GM19455 (cell line): ENCODE measurements at regions not wholly inside any gene's neighbourhood (a gene's known extent, or its start where the extent isn't known, plus 50 kb on each side); places are given as distances from the start of the nearest gene placed in this dataset.

ENCODE experiments used
- ATAC-seq: cut with Tn5 transposase; IDR thresholded peaks from one replicate; pipeline ENCODE4 v1.9.1; 2021; ENCODE audit not compliant: unreplicated experiment

DNA sequence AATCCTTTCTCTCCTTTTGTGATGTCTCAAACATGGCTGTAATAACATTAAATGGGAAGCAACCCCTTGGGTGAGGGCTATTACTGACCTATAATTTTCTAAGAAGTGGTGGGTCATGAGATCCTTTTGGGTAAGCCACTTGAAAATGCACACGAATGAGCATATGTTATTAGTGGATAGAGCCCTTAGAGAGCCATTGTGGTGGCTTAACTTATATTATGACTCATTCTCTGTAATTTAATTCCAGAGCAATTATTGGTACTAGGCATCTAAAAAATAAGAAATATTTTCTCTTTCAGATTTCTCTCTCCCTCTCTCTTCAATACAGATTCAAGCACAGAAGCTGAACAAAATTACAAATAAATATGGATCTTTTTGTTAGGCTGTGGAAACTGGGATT, 1177.4 kb upstream of the PHF14 start:
- ATAC-seq: no peak

DNA sequence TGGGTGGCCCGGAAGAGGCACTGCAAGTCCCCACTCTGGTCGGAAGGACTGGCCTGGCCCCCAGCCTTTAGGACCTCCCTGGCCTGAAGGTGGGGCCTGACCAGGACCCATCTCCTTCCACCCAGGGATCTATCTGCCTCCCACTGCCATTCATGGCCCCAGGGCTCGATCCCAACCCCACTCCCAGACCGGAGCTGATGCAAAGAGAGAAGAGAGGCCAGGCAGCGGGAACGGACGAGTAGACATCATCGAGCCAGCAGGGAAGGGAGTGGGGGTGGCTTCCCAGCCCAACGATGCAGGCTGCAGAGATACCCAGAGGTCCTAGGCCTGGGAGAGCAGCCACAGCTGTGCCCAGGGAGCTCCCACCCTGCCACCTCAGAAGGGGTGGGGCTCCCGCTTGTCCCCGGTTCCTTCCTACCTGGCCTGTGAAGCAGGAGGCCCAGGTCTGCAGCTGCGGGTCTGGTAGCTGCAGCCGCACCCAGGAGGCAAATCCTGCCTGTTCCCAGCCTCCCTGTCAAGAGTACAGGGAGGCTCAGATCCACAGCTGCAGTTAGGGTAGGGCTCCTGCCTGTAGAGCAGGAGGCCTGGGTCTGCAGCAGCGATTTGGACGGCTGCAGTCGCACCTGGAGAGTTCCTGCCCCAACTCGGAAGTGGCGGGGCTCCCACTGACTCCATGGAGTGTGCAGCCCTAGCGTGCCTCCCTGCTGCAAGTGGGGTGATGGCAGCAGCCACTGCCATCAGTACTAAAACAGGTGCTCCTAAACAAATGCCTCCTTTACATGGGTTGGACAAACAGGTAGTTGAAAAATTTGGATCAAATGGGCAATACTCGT, 1151.0 kb upstream of the PHF14 start:
- no peak for ATAC-seq

DNA sequence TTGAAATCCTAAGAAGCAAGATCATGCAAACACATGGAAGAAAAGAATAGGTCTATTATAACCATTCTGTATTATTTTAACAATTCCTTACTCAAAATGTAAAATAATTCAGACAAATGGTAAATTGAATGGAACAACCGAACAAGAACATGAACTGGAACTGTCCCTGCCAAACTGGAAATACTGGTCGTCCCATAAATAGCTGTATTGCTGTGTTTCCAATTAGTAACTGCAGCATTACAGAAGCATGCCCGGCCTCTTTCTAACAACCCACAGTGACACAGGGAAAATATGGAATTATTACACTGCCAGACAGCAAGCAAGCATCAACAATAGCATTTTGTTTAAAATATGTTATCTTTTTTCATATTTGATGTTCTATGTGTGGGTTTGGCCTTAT, 1138.5 kb upstream of the PHF14 start:
- no peak for ATAC-seq

DNA sequence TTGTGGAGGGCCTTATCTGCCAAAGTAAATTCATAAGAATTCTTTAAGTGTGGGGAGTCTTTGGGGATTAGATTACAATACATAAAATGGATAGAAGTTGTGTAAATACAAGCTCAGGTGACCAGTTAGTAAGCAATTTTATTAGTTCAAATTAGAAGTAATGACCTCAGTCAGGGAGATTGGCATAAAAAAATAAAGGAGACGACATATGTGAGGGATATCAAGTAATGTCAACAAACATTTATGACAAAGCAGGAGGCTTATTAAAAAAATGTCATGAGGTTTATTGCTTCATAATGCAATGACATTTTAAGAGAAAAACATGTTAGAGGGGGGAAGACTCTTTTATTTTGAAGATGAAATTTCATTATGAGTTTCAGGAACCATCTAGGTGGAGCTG, 1137.0 kb upstream of the PHF14 start:
- no peak for ATAC-seq

DNA sequence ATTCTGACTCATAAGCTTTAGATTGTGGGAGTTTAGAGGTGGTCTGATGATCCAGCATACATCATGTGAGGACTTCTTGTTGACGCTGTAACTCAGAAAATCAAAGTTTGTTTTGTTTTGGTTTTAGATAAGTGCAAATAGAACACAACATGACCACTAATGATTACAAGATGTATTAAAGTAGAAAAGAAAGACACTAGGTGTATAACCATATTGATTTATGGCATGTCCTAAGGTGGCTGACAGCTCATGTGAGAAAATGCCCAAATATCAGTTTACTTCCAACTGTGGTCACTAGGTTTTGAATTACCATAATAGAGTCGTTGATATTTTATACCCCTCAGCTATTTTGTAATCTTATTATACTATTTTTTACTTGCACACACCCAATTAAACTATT, 1131.4 kb upstream of the PHF14 start:
- no peak for ATAC-seq

DNA sequence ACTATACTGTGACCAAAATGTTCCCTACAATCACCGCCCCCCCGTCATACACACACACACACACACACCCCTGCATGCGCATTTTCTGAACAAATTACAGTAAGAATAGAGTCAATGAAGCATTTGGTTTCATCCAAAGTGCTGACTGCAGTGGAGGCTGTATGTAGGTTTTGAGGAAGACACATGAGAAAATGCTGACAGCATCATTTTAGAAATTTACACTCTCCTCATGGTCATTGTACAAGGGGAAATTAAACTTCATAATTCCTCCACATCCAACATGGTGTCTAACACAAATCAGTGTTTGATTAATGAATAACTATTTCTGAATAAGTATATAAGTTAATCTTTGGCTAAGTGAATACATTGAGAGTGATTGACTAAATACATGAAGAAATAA, 1126.8 kb upstream of the PHF14 start:
- no peak for ATAC-seq

DNA sequence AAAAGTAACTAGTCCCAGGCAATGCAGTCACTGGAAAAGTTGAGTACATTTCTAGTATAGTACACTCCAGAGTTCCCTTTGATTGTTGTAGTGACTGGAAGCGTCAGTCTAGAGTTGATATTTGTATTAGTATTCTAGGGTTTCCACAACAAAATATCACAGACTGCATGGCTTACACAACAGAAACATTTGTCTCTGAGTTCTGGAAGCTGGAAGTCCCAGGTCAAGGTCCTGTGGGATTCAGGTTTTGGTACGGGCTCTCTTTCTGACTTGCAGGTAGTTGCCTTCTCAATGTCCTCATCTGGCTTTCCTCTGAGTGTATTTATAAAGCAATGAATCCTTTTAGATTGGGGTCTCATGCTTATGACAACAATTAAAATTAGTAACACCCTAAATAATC, 1119.1 kb upstream of the PHF14 start:
- no peak for ATAC-seq

DNA sequence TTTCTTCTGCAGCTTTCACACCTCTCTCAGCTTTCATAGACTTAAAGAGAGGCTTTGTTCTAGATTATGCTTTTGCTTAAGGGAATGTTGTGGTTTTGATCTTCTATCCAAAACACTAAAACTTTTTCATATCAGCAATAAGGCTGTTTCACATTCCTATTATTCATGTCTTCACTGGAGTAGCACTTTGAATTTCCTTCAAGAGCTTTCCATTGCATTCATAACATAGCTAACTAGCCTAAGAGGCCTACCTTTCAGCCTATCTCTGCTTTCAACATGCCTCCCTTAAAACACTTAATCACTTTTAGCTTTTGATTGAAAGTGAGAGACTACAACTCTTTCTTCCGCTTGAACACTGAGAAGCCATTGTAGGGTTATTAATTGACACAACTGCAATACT, 1117.0 kb upstream of the PHF14 start:
- no peak for ATAC-seq

DNA sequence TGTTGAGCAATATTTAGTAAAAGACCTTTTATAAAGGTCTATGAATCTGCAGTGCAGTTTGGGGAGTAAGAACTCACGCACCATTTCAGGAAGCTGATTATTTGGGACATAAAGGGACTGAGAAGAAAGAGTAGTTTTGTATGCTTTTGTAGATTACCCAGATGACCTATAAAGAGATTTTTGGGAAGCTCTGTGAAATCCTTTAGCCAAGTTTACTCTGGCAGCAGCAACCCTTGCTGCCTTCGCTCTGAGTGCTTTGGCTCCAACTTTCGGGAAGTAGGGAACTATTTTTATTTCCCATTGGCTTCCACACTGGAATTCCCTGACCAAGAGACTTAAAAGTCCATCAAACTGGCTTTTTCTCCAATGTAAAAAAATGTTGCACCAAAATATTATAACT, 1110.1 kb upstream of the PHF14 start:
- no peak for ATAC-seq

DNA sequence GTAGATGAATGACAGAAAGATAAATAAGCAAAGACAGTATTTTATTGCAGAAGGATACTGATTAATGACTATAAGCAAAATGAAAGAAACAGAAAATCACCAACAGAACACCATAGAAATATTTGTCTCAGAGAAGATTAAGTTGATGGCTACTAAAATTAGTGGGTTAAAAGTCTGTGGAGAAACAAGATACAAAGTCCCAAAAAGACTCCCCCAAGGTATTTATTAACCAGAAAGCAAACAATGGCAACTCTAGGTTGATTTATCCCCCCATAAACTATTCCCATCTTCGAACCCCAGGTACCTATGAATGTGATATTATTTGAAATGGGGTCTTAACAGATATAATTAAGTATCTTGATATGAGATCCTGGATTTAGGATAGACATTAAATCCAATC, 1104.5 kb upstream of the PHF14 start:
- ATAC-seq: no peak

DNA sequence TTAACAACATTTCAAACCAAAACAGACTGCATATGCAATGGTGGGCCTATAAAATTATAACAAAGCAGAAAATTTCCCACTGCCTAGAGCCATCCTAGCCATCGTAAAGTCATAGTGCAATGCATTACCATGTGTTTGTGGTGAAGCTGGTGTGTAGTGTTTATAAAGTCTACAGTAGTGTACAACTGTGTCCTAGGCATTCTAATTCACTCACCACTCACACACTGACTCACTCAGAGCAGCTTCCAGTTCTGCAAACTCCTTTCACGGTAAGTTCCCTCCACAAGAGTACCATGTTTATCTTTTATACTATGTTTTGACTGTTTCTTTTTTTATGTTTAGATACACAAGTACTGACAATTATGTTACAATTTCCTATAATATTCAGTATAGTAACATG, 1104.1 kb upstream of the PHF14 start:
- no peak for ATAC-seq

DNA sequence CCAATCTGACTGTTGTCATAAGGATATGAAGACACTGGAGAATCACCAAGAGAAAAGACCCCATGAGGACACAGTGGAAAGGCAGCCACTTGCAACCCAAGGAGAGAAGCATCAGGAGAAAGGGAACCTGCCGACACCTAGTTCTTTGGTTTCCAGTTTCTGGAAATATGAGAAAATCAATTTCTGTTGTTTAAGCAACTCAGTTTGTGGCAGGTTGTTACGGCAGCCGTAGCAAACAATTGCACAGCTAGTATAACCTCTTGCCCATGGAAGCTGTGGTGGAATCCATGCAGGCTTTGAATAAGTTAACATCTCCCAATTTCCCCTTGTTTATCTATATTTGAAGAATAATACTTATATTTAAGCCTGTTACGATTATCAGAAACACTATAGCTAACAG, 1103.0 kb upstream of the PHF14 start:
- no peak for ATAC-seq

DNA sequence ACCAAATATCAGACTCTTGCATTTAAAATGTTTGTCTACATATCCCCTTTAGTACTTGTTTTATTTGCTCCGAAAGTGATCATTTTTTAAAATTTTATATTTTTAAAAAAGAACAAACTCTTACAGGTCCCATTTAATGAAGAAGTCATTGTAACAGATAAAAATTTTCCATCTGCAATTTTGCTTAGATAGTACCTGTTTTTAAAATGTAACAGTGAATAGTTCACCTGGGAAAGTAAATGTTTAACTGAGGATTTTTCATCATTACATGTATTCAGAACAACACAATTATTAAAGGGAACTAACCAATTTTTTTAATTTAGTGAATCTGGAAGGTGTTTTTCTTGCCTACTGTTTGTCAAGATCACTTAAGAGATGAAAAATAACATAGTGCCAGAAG, 1099.5 kb upstream of the PHF14 start:
- no peak for ATAC-seq

DNA sequence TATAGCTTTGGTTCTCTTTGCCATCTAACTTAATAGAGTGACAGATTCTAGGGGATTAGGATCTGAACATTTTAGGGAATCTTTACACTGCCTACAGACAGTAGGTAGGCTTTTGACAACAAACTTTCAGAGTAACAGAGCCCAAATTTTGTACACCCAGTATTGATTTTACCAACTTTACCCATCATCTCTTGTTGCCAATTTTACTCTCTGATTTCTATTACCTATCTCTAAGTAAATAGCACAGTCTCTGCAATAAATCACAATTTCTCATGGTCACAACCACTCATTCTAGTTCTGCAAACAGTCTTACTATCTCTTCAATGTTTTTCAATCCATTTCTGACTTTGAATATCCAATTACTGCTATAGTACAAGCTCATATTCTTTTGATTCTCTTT, 1097.6 kb upstream of the PHF14 start:
- ATAC-seq: no peak

DNA sequence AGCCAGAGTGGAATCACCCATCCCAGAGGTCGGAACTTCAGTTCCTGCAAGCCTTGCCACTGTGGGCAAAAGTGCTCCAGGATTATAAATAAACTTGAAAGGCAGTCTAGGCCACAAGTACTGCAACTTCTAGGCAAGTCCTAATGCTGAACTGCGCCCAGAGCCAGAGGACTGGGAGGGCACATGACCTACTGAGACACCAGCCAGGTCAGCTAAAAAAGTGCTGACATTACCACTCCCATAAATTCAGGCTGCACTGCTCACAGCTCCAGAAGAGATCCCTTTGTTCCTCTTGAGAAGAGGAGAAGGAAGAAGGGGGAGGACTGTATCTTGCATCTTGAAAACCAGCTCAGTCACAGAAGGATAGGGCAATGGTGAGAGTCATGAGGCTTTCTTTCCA, 1084.1 kb upstream of the PHF14 start:
- ATAC-seq: no peak

DNA sequence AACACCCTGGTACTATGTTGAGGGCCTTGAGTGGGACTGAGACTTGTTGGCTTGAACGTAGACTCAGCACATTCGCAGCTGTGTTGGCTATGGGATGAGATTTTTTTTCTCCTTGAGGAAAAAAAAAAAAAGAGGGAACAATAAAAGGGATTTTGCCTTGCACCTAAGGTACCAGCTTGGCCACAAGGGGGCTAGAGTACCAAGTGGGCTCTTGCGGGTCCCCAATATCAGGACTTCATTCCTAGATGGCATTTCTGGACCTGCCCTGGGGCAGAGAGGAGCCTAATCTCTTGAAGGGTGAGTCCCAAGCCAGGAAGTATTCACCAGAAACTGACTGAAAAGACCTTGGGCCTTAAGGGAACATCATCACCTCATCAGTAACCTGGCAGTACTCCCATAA, 1083.6 kb upstream of the PHF14 start:
- no peak for ATAC-seq

DNA sequence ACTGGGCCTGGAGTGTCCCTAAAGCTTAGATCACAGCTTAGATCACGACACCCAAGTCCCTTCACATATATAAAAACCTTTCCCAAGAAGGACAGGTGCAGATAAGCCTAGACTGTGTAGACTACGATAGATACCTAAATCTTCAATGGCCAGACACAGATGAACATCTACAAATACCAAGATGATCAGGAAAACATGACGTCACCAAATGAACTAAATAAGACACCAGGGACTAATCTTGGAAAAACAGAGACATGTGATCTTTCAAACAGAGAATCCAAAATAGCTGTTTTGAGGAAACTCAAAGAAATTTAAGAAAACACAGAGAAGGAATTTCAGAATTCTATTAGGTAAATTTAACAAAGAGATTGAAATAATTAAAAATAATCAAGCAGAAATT, 1082.6 kb upstream of the PHF14 start:
- no peak for ATAC-seq

DNA sequence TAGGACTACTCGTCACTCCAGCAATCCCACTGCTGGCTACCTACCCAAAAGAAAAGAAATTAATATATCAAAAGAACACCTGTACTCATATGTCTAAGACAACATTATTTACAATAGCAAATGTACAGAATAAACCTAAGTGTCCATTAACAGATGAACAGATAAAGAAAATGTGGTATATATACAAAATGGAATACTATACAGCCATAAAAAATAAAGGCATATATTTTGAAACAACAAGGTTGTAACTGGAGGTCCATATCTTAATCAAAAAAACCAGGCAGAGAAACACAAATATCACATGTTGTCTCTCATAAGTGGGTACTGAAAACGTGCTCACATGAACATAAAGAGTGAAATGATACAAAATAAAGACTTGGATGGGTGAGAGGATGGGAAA, 1073.3 kb upstream of the PHF14 start:
- ATAC-seq: no peak

DNA sequence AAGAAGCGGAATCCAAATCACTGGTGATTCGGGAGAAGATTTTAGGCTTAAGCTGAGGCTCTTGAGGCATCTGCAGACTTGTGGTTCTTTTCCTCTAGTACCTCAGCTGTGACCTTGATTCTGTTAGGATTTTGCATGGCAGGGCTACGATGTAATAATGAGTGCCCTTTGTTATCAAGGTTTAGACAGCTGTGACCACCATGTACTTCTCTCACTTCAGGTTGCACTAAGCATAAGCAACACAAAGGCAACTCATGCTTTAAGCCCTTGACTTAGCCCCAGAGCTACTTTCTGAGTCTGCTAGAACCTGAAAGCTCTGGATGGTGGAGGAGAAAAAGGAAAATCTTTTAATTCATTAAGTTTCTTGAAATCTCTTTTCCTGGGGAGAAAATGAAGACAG, 1052.3 kb upstream of the PHF14 start:
- no peak for ATAC-seq

DNA sequence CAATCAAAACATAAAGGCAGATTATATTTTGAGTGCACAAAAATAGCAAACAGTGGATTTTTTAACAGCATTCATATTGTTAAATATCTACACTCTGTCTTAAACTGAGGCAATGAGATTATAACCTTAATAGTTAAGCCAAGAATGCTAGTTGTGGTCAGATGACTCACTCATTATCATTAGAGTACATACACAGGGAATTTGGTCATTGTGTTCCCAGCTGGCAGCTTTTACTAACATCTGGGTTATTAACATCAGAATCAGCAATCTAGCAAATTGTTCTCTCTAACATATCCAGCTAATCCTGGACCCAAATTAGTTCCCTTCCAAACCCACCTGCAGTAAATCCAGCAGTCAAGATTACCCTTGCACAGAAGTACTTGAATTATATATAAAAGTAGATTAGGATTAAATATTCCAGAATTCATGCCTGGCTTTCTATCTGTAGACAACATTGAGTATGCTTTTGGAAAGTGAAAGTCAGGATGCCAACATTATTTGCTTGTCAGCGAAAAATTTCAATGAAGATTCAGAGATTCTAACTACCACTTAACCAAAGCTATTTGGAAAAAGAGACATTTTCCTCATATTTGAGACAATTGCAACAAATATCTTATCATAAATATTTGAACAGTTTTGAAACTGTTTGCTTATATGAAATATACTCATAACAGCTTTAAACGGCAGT, 1035.6 kb upstream of the PHF14 start:
- no peak for ATAC-seq

DNA sequence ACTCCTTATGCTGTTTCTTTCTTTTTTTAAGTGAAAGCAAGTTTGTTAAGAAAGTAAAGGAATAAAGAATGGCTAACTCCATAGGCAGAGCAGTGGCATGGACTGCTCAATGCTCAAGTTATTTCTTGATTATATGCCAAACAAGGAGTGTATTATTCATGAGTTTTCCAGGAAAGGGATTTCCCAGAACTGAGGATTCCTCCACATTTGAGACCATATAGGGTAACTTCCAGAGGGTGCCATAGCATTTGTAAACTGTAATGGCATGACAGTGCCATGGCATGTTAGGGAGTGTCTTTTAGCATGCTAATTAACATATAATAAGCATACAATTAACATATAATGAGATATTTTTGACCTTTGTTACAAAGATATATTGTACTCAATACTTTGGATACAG, 1034.5 kb upstream of the PHF14 start:
- no peak for ATAC-seq

DNA sequence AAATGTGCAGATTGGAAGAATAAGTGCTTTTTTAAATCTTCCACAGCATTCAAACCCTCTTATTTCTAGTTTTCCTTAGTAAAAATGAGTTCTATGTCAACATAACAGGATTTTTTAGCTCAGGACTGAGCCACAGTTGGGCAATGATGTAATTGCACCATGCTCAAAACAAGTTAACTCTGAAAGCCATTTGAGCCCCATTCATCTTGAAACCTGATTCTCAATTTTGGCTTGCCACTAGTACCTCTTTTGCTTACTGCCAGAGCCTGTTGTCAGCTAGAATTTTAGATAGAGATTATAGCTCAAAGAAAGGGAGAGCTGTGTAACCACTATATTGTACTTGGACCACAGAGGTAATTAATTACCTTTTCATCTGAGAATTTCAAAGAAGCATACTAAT, 1028.5 kb upstream of the PHF14 start:
- ATAC-seq: no peak

DNA sequence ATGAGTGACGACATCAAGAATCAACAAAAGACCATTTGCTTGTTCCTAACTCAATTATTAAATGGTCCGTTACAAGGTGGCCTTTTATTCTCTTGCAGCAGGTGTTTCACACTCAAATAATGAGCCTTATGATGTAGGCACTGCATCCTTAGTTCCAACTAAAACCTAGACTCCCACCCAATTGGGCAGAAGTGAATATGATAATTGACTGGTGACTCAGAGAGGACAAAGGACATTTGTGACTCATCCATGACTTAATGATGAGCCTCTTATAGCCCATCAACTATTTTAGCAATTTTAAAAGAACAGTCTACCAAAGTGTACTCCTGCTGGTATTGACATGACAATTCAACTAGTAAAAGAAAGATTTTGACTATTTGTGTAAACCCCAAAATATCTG, 1027.8 kb upstream of the PHF14 start:
- ATAC-seq: no peak
